ENCODE measurements at regions not wholly inside any gene's neighbourhood (a gene's known extent, or its start where the extent isn't known, plus 50 kb on each side); places are given as distances from the start of the nearest gene placed in this dataset.

DNA sequence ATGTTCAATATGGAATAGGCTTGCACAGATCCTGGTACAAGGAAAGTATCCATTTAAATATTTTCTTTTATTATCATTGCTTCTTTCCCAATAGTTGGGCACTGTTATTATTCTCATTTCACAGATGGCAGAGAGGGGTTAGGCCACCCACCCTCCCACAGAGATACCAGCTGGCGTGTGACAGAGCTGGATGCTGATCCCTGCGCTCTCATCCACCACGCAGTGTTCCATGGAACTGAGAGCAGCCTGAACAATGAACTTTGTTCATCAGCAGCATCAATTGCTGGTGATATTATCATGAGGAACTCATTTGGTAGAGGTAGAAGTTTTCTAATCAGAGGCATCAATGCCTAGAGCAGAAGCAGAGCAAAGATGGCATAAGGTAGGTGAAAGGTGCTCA, 227.9 kb downstream of the ESM1 start:
- TF ChIP-seq GATA1 (IDR thresholded peaks at IDR 0.05; ENCODE audit: low read depth, low read length) (no peak), POLR2A (IDR thresholded peaks at IDR 0.05; ENCODE audit: low read length) (no peak)
